HepG2 (cell line): ENCODE measurements at regions not wholly inside any gene's neighbourhood (a gene's known extent, or its start where the extent isn't known, plus 50 kb on each side); places are given as distances from the start of the nearest gene placed in this dataset.

ENCODE experiments used
- ARHGAP35 ChIP-seq: sonication (generic); formaldehyde crosslinking; IDR thresholded peaks from 2 replicates; pipeline ENCODE4 v1.9.0; 2022; ENCODE audit warnings: mild to moderate bottlenecking, inconsistent platforms, moderate library complexity, missing genetic modification reagents, borderline replicate concordance
- CEBPB ChIP-seq: IDR thresholded peaks from 2 replicates; pipeline ENCODE4 v1.6.1; 2011; ENCODE audit warnings: low read depth, low read length, improper control_type of control experiment, borderline replicate concordance
- EED ChIP-seq: sonication (generic); formaldehyde crosslinking; IDR thresholded peaks from 2 replicates; pipeline ENCODE4 v1.5.0; 2020; ENCODE audit warnings: mild to moderate bottlenecking, missing genetic modification reagents
- KDM5A ChIP-seq: fragments of 200-600 bp; sonication (generic); IDR thresholded peaks from 2 replicates; pipeline ENCODE4 v1.7.0; 2018; ENCODE audit warnings: antibody characterized with exemption, mild to moderate bottlenecking, low read length, borderline replicate concordance
- NCOA5 ChIP-seq: sonication (generic); formaldehyde crosslinking; IDR thresholded peaks from 2 replicates; pipeline ENCODE4 v1.4.0; 2020; ENCODE audit warnings: missing genetic modification reagents
- POLR2A ChIP-seq, 2 experiments: IDR thresholded peaks; 2 replicates each; pipeline ENCODE4 v1.6.1; 2011; ENCODE audit warnings: low read depth in 2 of 2, low read length in 2 of 2, mild to moderate bottlenecking in 1 of 2, moderate library complexity in 1 of 2; ENCODE audit not compliant: insufficient read depth in 1 of 2
- POLR2AphosphoS2 ChIP-seq: IDR thresholded peaks from 2 replicates; pipeline ENCODE4 v1.6.1; 2011; ENCODE audit warnings: low read depth, low read length, improper control_type of control experiment
- SMAD9 ChIP-seq: sonication (generic); formaldehyde crosslinking; IDR thresholded peaks from 2 replicates; pipeline ENCODE4 v1.5.1; 2020; ENCODE audit warnings: mild to moderate bottlenecking, missing genetic modification reagents
- ZC3H4 ChIP-seq: sonication (generic); formaldehyde crosslinking; IDR thresholded peaks from 2 replicates; pipeline ENCODE4 v1.4.0; 2020; ENCODE audit warnings: missing genetic modification reagents, borderline replicate concordance
- ZNF143 ChIP-seq: sonication (generic); formaldehyde crosslinking; IDR thresholded peaks from 2 replicates; pipeline ENCODE4 v1.4.0; 2020; ENCODE audit warnings: missing genetic modification reagents
- TF ChIP-seq, protein P1 (sequence below): sonication (generic); formaldehyde crosslinking; IDR thresholded peaks from 2 replicates; pipeline ENCODE4 v1.9.0; 2021; ENCODE audit warnings: missing genetic modification reagents, borderline replicate concordance
- TF ChIP-seq, protein P2 (sequence below), 2 experiments: sonication (generic) in 1 of 2; formaldehyde crosslinking in 1 of 2; IDR thresholded peaks; 2 replicates each; pipeline versions ENCODE4 v1.4.0 to v1.6.1; 2018 to 2020; ENCODE audit warnings: missing genetic modification reagents in 2 of 2, borderline replicate concordance in 1 of 2, low read depth in 1 of 2, mild to moderate bottlenecking in 1 of 2, missing biosample characterization in 1 of 2
- TF ChIP-seq, protein P3 (sequence below): sonication (generic); formaldehyde crosslinking; IDR thresholded peaks from 2 replicates; pipeline ENCODE4 v1.8.0; 2022; ENCODE audit warnings: mild to moderate bottlenecking, missing genetic modification reagents; ENCODE audit not compliant: insufficient replicate concordance
- TF ChIP-seq, protein P4 (sequence below): sonication (generic); formaldehyde crosslinking; IDR thresholded peaks from 2 replicates; pipeline ENCODE4 v1.4.0; 2020; ENCODE audit warnings: missing genetic modification reagents, mild to moderate bottlenecking, borderline replicate concordance

GRCh38 chr4:163758032-163758431, 263.5 kb downstream of the TMA16 start:
- TF ChIP-seq CEBPB (no peak), ZC3H4 (CRISPR knock-in tag) (no peak), ARHGAP35 (CRISPR knock-in tag) (no peak), POLR2AphosphoS2 (no peak), SMAD9 (CRISPR knock-in tag) (no peak), NCOA5 (CRISPR knock-in tag) (no peak), EED (CRISPR knock-in tag) (no peak), ZNF143 (CRISPR knock-in tag) (no peak), POLR2A (IDR thresholded peaks at IDR 0.05; ENCODE audit: insufficient read depth in 1 of 2, low read depth in 2 of 2, low read length in 2 of 2) (no peak), KDM5A (no peak)
- TF ChIP-seq, protein P1, sequence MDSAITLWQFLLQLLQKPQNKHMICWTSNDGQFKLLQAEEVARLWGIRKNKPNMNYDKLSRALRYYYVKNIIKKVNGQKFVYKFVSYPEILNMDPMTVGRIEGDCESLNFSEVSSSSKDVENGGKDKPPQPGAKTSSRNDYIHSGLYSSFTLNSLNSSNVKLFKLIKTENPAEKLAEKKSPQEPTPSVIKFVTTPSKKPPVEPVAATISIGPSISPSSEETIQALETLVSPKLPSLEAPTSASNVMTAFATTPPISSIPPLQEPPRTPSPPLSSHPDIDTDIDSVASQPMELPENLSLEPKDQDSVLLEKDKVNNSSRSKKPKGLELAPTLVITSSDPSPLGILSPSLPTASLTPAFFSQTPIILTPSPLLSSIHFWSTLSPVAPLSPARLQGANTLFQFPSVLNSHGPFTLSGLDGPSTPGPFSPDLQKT (CRISPR knock-in tag): no peak
- TF ChIP-seq, protein P2, sequence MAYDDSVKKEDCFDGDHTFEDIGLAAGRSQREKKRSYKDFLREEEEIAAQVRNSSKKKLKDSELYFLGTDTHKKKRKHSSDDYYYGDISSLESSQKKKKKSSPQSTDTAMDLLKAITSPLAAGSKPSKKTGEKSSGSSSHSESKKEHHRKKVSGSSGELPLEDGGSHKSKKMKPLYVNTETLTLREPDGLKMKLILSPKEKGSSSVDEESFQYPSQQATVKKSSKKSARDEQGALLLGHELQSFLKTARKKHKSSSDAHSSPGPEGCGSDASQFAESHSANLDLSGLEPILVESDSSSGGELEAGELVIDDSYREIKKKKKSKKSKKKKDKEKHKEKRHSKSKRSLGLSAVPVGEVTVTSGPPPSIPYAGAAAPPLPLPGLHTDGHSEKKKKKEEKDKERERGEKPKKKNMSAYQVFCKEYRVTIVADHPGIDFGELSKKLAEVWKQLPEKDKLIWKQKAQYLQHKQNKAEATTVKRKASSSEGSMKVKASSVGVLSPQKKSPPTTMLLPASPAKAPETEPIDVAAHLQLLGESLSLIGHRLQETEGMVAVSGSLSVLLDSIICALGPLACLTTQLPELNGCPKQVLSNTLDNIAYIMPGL (CRISPR knock-in tag; IDR thresholded peaks at IDR 0.05; ENCODE audit: borderline replicate concordance in 1 of 2, low read depth in 1 of 2): no peak
- TF ChIP-seq, protein P3, sequence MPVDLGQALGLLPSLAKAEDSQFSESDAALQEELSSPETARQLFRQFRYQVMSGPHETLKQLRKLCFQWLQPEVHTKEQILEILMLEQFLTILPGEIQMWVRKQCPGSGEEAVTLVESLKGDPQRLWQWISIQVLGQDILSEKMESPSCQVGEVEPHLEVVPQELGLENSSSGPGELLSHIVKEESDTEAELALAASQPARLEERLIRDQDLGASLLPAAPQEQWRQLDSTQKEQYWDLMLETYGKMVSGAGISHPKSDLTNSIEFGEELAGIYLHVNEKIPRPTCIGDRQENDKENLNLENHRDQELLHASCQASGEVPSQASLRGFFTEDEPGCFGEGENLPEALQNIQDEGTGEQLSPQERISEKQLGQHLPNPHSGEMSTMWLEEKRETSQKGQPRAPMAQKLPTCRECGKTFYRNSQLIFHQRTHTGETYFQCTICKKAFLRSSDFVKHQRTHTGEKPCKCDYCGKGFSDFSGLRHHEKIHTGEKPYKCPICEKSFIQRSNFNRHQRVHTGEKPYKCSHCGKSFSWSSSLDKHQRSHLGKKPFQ (CRISPR knock-in tag): no peak
- TF ChIP-seq, protein P4, sequence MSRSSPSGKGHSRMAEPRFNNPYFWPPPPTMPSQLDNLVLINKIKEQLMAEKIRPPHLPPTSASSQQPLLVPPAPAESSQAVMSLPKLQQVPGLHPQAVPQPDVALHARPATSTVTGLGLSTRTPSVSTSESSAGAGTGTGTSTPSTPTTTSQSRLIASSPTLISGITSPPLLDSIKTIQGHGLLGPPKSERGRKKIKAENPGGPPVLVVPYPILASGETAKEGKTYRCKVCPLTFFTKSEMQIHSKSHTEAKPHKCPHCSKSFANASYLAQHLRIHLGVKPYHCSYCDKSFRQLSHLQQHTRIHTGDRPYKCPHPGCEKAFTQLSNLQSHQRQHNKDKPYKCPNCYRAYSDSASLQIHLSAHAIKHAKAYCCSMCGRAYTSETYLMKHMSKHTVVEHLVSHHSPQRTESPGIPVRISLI: no peak
